GM18520 (cell line): ENCODE measurements at regions not wholly inside any gene's neighbourhood (a gene's known extent, or its start where the extent isn't known, plus 50 kb on each side); places are given as distances from the start of the nearest gene placed in this dataset.

Source experiments
- ATAC-seq: cut with Tn5 transposase; IDR thresholded peaks from one replicate; pipeline ENCODE4 v1.9.1; 2021; ENCODE audit not compliant: unreplicated experiment

- ATAC-seq, result no peak
These were observed 81.6 kb upstream of the GDNF start for GRCh38 chr5:37921452-37921851.

- no peak for ATAC-seq
These were observed 78.6 kb upstream of the GDNF start for GRCh38 chr5:37918424-37918823.

- ATAC-seq, result no peak
These were observed 76.7 kb upstream of the GDNF start for GRCh38 chr5:37916525-37916924.

GRCh38 chr5:37915097-37915736 lies 75.4 kb upstream of the GDNF start:
- ATAC-seq, result peak; percentile 92

- ATAC-seq, result peak; percentile 82
These were observed 69.9 kb upstream of the GDNF start for GRCh38 chr5:37909610-37910266.

GRCh38 chr5:37906416-37906815 lies 66.6 kb upstream of the GDNF start:
- ATAC-seq, result no peak

GRCh38 chr5:37905230-37905629 lies 65.4 kb upstream of the GDNF start:
- ATAC-seq, result no peak

GRCh38 chr5:37902323-37902722 lies 62.5 kb upstream of the GDNF start:
- ATAC-seq, result no peak

GRCh38 chr5:37900692-37901091 lies 60.9 kb upstream of the GDNF start:
- ATAC-seq, result no peak

- ATAC-seq, result no peak
These were observed 59.2 kb upstream of the GDNF start for GRCh38 chr5:37899037-37899436.

- no peak for ATAC-seq
These were observed 56.3 kb upstream of the GDNF start for GRCh38 chr5:37896159-37896558.

- ATAC-seq, result no peak
These were observed 53.7 kb upstream of the GDNF start for GRCh38 chr5:37893434-37894134.

GRCh38 chr5:37892586-37892985 lies 52.7 kb upstream of the GDNF start:
- no peak for ATAC-seq

- ATAC-seq, result no peak
These were observed 52.0 kb upstream of the GDNF start for GRCh38 chr5:37891832-37892231.

- no peak for ATAC-seq
These were observed 49.9 kb upstream of the GDNF start for GRCh38 chr5:37889612-37890317.
